ENCODE measurements at regions not wholly inside any gene's neighbourhood (a gene's known extent, or its start where the extent isn't known, plus 50 kb on each side); places are given as distances from the start of the nearest gene placed in this dataset.
"Not testable (repeated sequence)": the region's sequence is repeated elsewhere in the genome, so short reads cannot be mapped to it uniquely, and the experiment has no call there.

DNA sequence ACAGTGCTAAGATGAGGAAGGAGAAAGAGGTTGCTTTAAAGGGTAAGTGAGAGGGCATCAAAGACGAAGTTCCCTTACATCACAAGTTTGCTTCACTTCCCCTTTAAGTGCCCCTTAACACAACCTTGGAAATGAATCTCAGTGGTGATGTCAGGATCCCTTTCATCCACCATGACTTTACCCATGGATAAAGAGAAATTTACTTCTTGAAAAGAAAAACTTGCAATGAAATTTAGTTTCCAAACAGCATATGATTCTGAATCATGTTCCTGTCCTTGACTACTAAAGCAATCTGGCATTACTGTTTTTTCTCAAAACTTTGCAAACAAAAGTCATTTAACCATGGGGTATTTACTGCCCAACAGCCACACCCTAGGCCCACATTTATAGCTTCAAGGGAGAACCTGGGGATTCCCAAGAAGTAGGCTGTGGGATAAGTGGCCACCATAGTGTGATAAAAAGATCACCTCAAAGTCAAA, 135.9 kb downstream of the ITGB8 start:
- DNase-seq (ENCODE audit: low spot score in 2 of 2) (no peak), ATAC-seq (no peak)
- Mint-ChIP-seq H3K27ac (no peak overlapping the region), H3K36me3 (no peaks in the 10 kb centered on the region), H3K9me3 (peaks cover 8 to 16% of the 10 kb centered on the region in 2 donors)

GRCh38 chr7:20470082-20470481, 139.4 kb downstream of the ITGB8 start:
- H3K9me3 Mint-ChIP-seq: peaks cover 13 to 14% of the 10 kb centered on the region in 2 donors
- H3K36me3 Mint-ChIP-seq: no peaks in the 10 kb centered on the region
- no peak for ATAC-seq
- no peak for DNase-seq (ENCODE audit: low spot score in 2 of 2)
- H3K27ac Mint-ChIP-seq: no peak overlapping the region

- H3K9me3 Mint-ChIP-seq: peaks cover 13% of the 10 kb centered on the region in 2 donors
- DNase-seq (ENCODE audit: low spot score in 2 of 2) (no peak), ATAC-seq (no peak)
- no peaks in the 10 kb centered on the region for H3K36me3 Mint-ChIP-seq
- no peak overlapping the region for H3K27ac Mint-ChIP-seq
Observed at GRCh38 chr7:20470726-20471125, 140.0 kb downstream of the ITGB8 start.

DNA sequence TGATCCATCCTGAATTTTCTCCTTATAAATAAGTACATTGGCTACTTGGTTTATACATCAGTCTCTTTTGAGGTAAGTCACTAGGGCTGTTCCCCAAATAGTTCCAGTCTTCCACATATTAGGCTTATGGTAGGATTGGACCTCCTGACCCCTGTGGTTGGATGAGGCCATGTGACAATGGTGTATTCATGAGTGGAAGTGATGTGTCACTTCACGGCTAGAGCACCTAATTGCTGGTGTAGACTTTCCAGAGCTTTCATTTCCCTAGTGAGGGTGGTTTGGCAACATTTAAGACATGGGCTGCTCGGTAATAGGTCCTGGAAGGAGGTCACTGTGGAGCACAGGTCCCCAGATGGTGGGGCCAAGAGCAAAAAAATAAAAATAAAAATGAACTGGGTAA, 141.2 kb upstream of the ABCB5 start:
- no peak for ATAC-seq
- DNase-seq (ENCODE audit: low spot score in 2 of 2): no peak
- H3K27ac Mint-ChIP-seq: no peak overlapping the region
- H3K9me3 Mint-ChIP-seq: peaks cover 13% of the 10 kb centered on the region in 2 donors
- H3K36me3 Mint-ChIP-seq: no peaks in the 10 kb centered on the region

- no peaks in the 10 kb centered on the region for H3K36me3 Mint-ChIP-seq
- peaks cover 8 to 9% of the 10 kb centered on the region in 2 donors for H3K9me3 Mint-ChIP-seq
- ATAC-seq (no peak), DNase-seq (ENCODE audit: low spot score in 2 of 2) (no peak)
- H3K27ac Mint-ChIP-seq: no peak overlapping the region
Observed at GRCh38 chr7:20475756-20476155, 139.7 kb upstream of the ABCB5 start.

- no peaks in the 10 kb centered on the region for H3K36me3 Mint-ChIP-seq
- ATAC-seq (no peak), DNase-seq (ENCODE audit: low spot score in 2 of 2) (no peak)
- no peak overlapping the region for H3K27ac Mint-ChIP-seq
- H3K9me3 Mint-ChIP-seq: no peaks in the 10 kb centered on the region
Observed at GRCh38 chr7:20477067-20477466, 138.4 kb upstream of the ABCB5 start.

GRCh38 chr7:20479706-20480105, 135.8 kb upstream of the ABCB5 start:
- Mint-ChIP-seq H3K36me3 (no peaks in the 10 kb centered on the region), H3K9me3 (no peaks in the 10 kb centered on the region), H3K27ac (no peak overlapping the region)
- DNase-seq (ENCODE audit: low spot score in 2 of 2) (no peak), ATAC-seq (no peak)

DNA sequence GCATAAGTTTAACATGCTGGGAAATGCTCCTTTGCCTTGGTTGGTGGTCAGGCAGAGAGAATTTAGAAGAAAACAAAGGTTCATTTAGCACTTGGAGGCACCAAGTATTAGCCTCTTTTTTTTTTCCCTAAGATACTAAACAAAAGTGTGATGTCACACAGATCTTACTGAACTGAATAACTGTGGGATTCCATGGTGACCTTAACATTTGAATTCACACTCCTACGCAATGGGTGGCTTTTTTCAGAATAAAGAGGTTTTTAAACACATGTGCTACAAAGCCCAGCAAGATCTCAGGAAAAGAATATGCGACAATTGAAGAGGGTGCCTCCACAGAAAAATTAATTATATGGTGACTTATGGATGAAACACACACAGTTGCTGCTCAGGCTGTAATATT, 133.4 kb upstream of the ABCB5 start:
- Mint-ChIP-seq H3K9me3 (peaks cover 3 to 7% of the 10 kb centered on the region in 2 donors), H3K27ac (no peak overlapping the region), H3K36me3 (no peaks in the 10 kb centered on the region)
- ATAC-seq (no peak), DNase-seq (ENCODE audit: low spot score in 2 of 2) (no peak)

GRCh38 chr7:20484356-20484755, 131.1 kb upstream of the ABCB5 start:
- H3K9me3 Mint-ChIP-seq: peaks cover 21 to 29% of the 10 kb centered on the region in 2 donors
- H3K36me3 Mint-ChIP-seq: peaks cover 0 to 11% of the 10 kb centered on the region in 2 donors
- no peak overlapping the region for H3K27ac Mint-ChIP-seq
- DNase-seq (ENCODE audit: low spot score in 2 of 2): no peak
- ATAC-seq: no peak

- Mint-ChIP-seq H3K36me3 (peaks cover 0 to 11% of the 10 kb centered on the region in 2 donors), H3K27ac (no peak overlapping the region)
- no peak for DNase-seq (ENCODE audit: low spot score in 2 of 2)
Observed at GRCh38 chr7:20488850-20489249, 126.6 kb upstream of the ABCB5 start.

DNA sequence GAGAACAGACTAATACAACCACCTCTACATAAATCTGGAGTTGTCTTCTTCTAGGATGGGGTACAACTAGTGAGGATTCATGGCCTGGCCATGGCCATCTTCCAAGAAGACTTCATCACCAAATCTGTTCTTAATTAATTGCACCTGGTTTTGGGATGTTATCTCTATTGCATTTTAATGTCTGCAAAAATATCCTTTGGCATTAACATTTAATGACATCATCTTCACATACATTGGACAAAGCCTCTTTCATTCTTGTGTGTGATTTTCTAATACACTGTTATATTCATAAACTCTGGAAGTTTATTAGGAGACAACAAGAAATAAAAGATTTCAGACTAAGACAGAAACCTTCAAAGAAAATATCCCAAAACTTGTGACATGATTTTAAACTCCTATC, 124.2 kb upstream of the ABCB5 start:
- Mint-ChIP-seq H3K9me3 (peaks cover 26% of the 10 kb centered on the region in 2 donors), H3K27ac (no peak overlapping the region), H3K36me3 (peaks cover 1 to 11% of the 10 kb centered on the region in 2 donors)
- no peak for ATAC-seq
- no peak for DNase-seq (ENCODE audit: low spot score in 2 of 2)

More at GRCh38 chr7:20488850-20489249, 126.6 kb upstream of the ABCB5 start:
- peaks cover 25 to 29% of the 10 kb centered on the region in 2 donors for H3K9me3 Mint-ChIP-seq
- no peak for ATAC-seq

DNA sequence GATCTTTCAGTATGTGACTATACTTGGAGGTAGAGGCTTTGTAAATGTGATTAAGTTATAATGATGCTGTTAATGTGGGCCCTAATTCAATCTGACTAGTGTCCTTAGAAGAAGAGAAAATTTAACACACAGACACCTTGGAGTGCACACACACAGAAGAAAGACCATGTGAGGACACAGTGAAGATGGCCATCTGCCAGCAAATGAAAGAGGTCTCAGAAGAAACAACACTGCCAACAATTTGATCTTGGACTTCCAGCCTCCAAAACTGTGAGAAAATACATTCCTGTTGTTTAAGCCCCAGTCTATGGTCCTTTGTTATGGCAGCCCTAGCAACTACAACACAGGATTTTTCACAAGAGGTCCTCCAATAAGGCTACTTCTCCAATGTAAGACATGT, 120.9 kb upstream of the ABCB5 start:
- H3K36me3 Mint-ChIP-seq: peaks cover 0 to 23% of the 10 kb centered on the region in 2 donors
- DNase-seq (ENCODE audit: low spot score in 2 of 2) (no peak), ATAC-seq (no peak)
- peaks cover 9 to 31% of the 10 kb centered on the region in 2 donors for H3K9me3 Mint-ChIP-seq
- H3K27ac Mint-ChIP-seq: no peak overlapping the region

DNA sequence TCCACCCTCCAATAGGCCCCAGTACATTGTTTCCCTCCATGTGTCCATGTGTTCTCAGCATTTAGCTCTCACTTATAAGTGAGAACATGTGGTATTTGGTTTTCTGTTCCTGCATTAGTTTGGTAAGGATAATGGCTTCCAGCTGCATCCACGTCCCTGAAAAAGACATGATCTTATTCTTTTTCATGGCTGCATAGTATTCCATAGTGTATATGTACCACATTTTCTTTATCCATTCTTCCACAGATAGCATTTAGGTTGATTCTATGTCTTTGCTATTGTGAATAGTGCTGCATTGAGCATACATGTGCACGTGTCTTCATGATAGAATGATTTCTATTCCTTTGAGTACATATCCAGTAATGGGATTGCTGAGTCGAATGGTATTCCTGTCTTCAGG, 114.0 kb upstream of the ABCB5 start:
- not testable (repeated sequence) for ATAC-seq; H3K27ac Mint-ChIP-seq; DNase-seq (ENCODE audit: low spot score in 2 of 2)
- Mint-ChIP-seq H3K9me3 (peaks cover 13 to 29% of the 10 kb centered on the region in 2 donors), H3K36me3 (peaks cover 0 to 22% of the 10 kb centered on the region in 2 donors)

DNA sequence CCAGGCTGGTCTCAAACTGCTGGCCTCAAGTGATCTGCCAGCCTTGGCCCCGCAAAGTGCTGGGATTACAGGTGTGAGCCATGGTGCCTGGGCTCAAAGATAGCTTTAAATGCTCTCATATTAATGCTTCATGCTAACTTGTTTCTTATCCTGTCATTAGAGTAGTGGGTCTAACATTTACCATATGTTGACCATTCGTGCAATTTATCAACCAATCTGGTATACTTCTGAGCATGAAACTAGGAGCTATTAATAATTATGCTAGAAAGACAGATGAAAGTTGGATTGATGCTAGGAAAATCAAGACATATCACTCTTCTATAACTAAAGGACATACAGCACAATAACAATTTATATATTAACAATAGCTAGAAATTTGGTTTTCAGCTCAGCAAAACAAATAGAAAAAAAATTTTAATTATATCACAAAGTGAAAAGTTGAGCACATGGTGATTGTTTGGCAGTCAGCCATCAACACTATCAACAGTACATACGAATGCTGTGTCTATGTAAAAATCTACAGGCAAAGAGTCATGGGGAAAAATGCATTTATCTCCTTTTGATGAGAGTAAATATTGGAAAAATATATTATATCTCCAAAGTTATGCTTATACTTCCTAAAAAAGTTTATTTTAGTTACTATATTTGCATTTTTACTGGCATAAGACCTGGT, 112.1 kb upstream of the ABCB5 start:
- H3K9me3 Mint-ChIP-seq: peaks cover 13 to 15% of the 10 kb centered on the region in 2 donors
- H3K36me3 Mint-ChIP-seq: peaks cover 0 to 11% of the 10 kb centered on the region in 2 donors
- DNase-seq (ENCODE audit: low spot score in 2 of 2) (no peak), ATAC-seq (no peak)
- no peak overlapping the region for H3K27ac Mint-ChIP-seq

- Mint-ChIP-seq H3K27ac (no peak overlapping the region), H3K9me3 (peaks cover 7 to 10% of the 10 kb centered on the region in 2 donors), H3K36me3 (peaks cover 0 to 7% of the 10 kb centered on the region in 2 donors)
- no peak for DNase-seq (ENCODE audit: low spot score in 2 of 2)
- ATAC-seq: no peak
Observed at GRCh38 chr7:20504060-20504459, 111.4 kb upstream of the ABCB5 start.

DNA sequence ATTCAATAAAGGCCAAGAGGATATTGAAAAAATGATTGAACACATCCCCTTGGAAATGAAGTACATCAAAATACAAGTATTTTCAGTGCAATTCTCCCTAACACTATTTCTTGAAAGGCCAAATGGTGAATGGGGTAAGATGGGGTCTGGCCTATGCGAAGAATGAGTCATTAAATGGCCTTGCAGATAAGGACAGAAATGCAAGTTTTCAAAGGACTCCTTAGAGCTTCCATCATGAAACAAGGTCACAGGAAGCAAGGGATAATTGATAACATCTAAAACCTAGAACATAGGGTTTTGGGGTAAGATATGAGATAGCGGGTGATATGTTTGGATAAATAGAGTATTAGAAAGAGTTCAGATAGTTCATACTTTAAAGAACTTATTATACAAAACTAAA, 109.3 kb upstream of the ABCB5 start:
- H3K27ac Mint-ChIP-seq: no peak overlapping the region
- peaks cover 4 to 8% of the 10 kb centered on the region in 2 donors for H3K9me3 Mint-ChIP-seq
- no peaks in the 10 kb centered on the region for H3K36me3 Mint-ChIP-seq
- DNase-seq (ENCODE audit: low spot score in 2 of 2): no peak
- no peak for ATAC-seq

DNA sequence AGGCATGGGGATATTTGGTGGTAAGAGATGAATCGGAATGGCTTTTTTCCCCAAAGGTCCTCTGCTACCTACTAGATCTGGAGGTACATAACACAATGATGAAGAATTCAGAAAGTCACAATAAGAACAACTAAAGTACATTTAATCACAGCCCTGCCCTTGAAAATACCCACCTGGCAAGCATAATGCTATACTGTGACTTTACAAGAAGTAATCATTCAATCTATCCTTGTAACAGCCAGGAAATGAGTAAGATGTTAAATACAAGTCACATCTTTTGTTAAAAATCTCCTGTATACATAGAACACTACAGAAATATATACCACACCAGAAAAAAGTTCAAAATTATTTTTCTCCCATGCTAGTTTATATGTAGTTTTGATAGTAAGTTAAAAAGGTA, 108.3 kb upstream of the ABCB5 start:
- ATAC-seq: no peak
- Mint-ChIP-seq H3K27ac (no peak overlapping the region), H3K9me3 (peaks cover 2 to 7% of the 10 kb centered on the region in 2 donors), H3K36me3 (no peaks in the 10 kb centered on the region)
- DNase-seq (ENCODE audit: low spot score in 2 of 2): no peak

- DNase-seq (ENCODE audit: low spot score in 2 of 2) (no peak), ATAC-seq (no peak)
- H3K36me3 Mint-ChIP-seq: no peaks in the 10 kb centered on the region
- no peak overlapping the region for H3K27ac Mint-ChIP-seq
- peaks cover 4 to 8% of the 10 kb centered on the region in 2 donors for H3K9me3 Mint-ChIP-seq
Observed at GRCh38 chr7:20508109-20508508, 107.4 kb upstream of the ABCB5 start.
